C4-2B (cell line): ENCODE measurements at regions not wholly inside any gene's neighbourhood (a gene's known extent, or its start where the extent isn't known, plus 50 kb on each side); places are given as distances from the start of the nearest gene placed in this dataset.

Experiments used
- ZFX ChIP-seq: fragments of 450-650 bp; IDR thresholded peaks from 2 replicates; pipeline ENCODE4 v1.6.1; 2017
- TF ChIP-seq, protein P1 (sequence below): fragments of 450-650 bp; conservative IDR thresholded peaks from 2 replicates; pipeline ENCODE4 v1.5.1; 2017; ENCODE audit warnings: mild to moderate bottlenecking

DNA sequence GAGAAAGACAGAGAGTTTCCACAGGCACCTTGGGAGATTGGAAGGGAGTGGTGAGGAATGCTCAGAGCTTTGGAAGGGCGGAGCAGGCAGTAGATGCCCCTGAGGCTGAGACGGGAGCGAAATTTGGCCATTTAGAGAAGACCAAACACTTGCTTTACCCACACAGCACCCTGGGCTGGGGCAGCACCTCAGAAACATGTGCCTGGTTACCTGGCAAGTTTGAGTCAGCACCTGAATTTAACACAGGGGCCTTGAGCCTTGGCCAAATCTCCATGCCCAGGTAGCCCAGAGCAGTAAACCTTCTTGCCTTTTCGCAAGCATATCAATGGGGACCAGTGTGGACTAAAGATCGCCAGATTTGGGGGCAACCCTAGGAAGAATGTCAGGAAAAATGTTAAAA, 111.9 kb upstream of the NFE2L3 start:
- TF ChIP-seq, protein P1, sequence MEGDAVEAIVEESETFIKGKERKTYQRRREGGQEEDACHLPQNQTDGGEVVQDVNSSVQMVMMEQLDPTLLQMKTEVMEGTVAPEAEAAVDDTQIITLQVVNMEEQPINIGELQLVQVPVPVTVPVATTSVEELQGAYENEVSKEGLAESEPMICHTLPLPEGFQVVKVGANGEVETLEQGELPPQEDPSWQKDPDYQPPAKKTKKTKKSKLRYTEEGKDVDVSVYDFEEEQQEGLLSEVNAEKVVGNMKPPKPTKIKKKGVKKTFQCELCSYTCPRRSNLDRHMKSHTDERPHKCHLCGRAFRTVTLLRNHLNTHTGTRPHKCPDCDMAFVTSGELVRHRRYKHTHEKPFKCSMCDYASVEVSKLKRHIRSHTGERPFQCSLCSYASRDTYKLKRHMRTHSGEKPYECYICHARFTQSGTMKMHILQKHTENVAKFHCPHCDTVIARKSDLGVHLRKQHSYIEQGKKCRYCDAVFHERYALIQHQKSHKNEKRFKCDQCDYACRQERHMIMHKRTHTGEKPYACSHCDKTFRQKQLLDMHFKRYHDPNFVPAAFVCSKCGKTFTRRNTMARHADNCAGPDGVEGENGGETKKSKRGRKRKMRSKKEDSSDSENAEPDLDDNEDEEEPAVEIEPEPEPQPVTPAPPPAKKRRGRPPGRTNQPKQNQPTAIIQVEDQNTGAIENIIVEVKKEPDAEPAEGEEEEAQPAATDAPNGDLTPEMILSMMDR, result no peak
- TF ChIP-seq ZFX, result no peak
